ENCODE measurements at regions not wholly inside any gene's neighbourhood (a gene's known extent, or its start where the extent isn't known, plus 50 kb on each side); places are given as distances from the start of the nearest gene placed in this dataset.
"Not testable (repeated sequence)": the region's sequence is repeated elsewhere in the genome, so short reads cannot be mapped to it uniquely, and the experiment has no call there.

GRCh38 chr6:71007298-71007697 is 50.4 kb upstream of the B3GAT2 start:
- DNase-seq, result not testable (repeated sequence)

- no peak for DNase-seq
Measured at GRCh38 chr6:71011871-71012371, 55.1 kb upstream of the B3GAT2 start.

- DNase-seq, result peak; percentile 64
Measured at GRCh38 chr6:71012866-71013469, 56.1 kb upstream of the B3GAT2 start.

- no peak for DNase-seq
Measured at GRCh38 chr6:71015392-71015791, 58.5 kb upstream of the B3GAT2 start.

- DNase-seq, result peak; percentile 56
Measured at GRCh38 chr6:71028236-71028876, 71.5 kb upstream of the B3GAT2 start.

GRCh38 chr6:71028877-71029252 is 72.0 kb upstream of the B3GAT2 start:
- no peak for DNase-seq

- DNase-seq, result peak; percentile 9
Measured at GRCh38 chr6:71029555-71029954, 72.7 kb upstream of the B3GAT2 start.

- DNase-seq, result no peak
Measured at GRCh38 chr6:71031912-71032311, 75.1 kb upstream of the B3GAT2 start.

GRCh38 chr6:71033171-71033570 is 76.3 kb upstream of the B3GAT2 start:
- no peak for DNase-seq

GRCh38 chr6:71033890-71034289 is 77.0 kb upstream of the B3GAT2 start:
- no peak for DNase-seq

- DNase-seq, result no peak
Measured at GRCh38 chr6:71034563-71035345, 77.9 kb upstream of the B3GAT2 start.

GRCh38 chr6:71035871-71036270 is 79.0 kb upstream of the B3GAT2 start:
- DNase-seq, result no peak

- DNase-seq, result peak; percentile 68
Measured at GRCh38 chr6:71038711-71039344, 82.0 kb upstream of the B3GAT2 start.

GRCh38 chr6:71040043-71040442 is 83.2 kb upstream of the B3GAT2 start:
- no peak for DNase-seq

GRCh38 chr6:71040841-71041240 is 84.0 kb upstream of the B3GAT2 start:
- DNase-seq, result no peak

- no peak for DNase-seq
Measured at GRCh38 chr6:71043902-71044301, 87.0 kb upstream of the B3GAT2 start.

GRCh38 chr6:71044753-71045152 is 87.9 kb upstream of the B3GAT2 start:
- no peak for DNase-seq

GRCh38 chr6:71045296-71045695 is 88.4 kb upstream of the B3GAT2 start:
- no peak for DNase-seq

- DNase-seq, result no peak
Measured at GRCh38 chr6:71047417-71047816, 90.6 kb upstream of the B3GAT2 start.

- no peak for DNase-seq
Measured at GRCh38 chr6:71048320-71049164, 91.7 kb upstream of the B3GAT2 start.

GRCh38 chr6:71049198-71049770 is 92.4 kb upstream of the B3GAT2 start:
- no peak for DNase-seq

- no peak for DNase-seq
Measured at GRCh38 chr6:71053475-71053874, 96.6 kb upstream of the B3GAT2 start.

All from DMS153 (cell line).